ENCODE measurements at regions not wholly inside any gene's neighbourhood (a gene's known extent, or its start where the extent isn't known, plus 50 kb on each side); places are given as distances from the start of the nearest gene placed in this dataset.

- Histone ChIP-seq H3K36me3 (ENCODE audit: control insufficient read depth in 1 of 2, insufficient read depth in 2 of 2, low read depth in 1 of 2, low read length in 2 of 2) (no peaks in the 10 kb centered on the region), H3K4ac (ENCODE audit: low read depth in 1 of 2, low read length in 2 of 2) (no peak overlapping the region)
- WGBS, result no CpG with 5 or more reads among the region's 1 CpG
These were observed 193.5 kb upstream of the KIF2B start for GRCh38 chr17:53629188-53629587.

DNA sequence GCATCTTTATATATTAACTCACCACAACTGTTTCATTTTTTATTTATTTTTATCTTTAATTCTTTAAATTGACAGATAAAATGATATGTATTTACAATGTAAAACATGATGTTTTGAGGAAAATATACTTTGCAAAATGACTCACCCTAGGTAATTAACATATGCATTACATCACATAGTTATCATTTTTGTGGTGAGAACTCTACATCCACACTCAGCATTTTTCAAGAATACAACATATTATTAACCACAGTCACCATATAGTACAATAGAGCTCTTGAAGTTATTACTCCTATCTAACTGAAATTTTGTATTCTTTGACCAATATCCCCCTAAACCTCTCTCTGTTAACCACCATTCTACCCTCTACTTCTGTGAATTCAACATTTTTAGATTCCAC lies 194.7 kb upstream of the KIF2B start:
- Histone ChIP-seq H2AK5ac (ENCODE audit: low read length, severe bottlenecking) (no peak overlapping the region), H4K8ac (ENCODE audit: low read length) (no peak overlapping the region), H3K4me1 (ENCODE audit: control insufficient read depth, insufficient read depth, low read depth, low read length) (peaks cover 4% of the 10 kb centered on the region), H2AFZ (ENCODE audit: low read depth, low read length) (no peak overlapping the region), H2BK120ac (ENCODE audit: low read depth, low read length) (no peak overlapping the region), H2BK5ac (ENCODE audit: low read depth, low read length, poor library complexity, severe bottlenecking) (no peak overlapping the region), H3K23ac (ENCODE audit: low read length in 2 of 2) (no peak overlapping the region), H3K4ac (ENCODE audit: low read depth in 1 of 2, low read length in 2 of 2) (no peak overlapping the region), H2BK15ac (ENCODE audit: low read depth, poor library complexity, severe bottlenecking) (no peak overlapping the region), H3K27ac (ENCODE audit: low read length, poor library complexity, severe bottlenecking) (peak overlapping the region; percentile 49), H3K4me2 (ENCODE audit: low read length, poor library complexity, severe bottlenecking) (no peak overlapping the region), H4K91ac (ENCODE audit: low read length) (no peak overlapping the region), H3K79me1 (replicated peaks; ENCODE audit: low read length, poor library complexity, severe bottlenecking) (no peaks in the 10 kb centered on the region), H3K27me3 (ENCODE audit: control insufficient read depth in 1 of 2, insufficient read depth in 1 of 2, low read length in 2 of 2) (no peaks in the 10 kb centered on the region), H3K36me3 (ENCODE audit: control insufficient read depth in 1 of 2, insufficient read depth in 2 of 2, low read depth in 1 of 2, low read length in 2 of 2) (no peaks in the 10 kb centered on the region), H3K14ac (ENCODE audit: low read length in 2 of 2) (no peak overlapping the region), H3K9ac (ENCODE audit: low read length) (peak overlapping the region; percentile 67), H3K18ac (ENCODE audit: low read depth in 1 of 2, low read length in 2 of 2) (no peak overlapping the region), H3K4me3 (ENCODE audit: insufficient read depth in 1 of 2, low read depth in 1 of 2, low read length in 2 of 2) (no peak overlapping the region), H2BK12ac (ENCODE audit: low read length in 2 of 2) (no peak overlapping the region), H3K9me3 (ENCODE audit: control insufficient read depth, low read length) (no peaks in the 10 kb centered on the region)
- peak; percentile 30 for DNase-seq

More at GRCh38 chr17:53629188-53629587, 193.5 kb upstream of the KIF2B start:
- Histone ChIP-seq H3K4me2 (ENCODE audit: low read length, poor library complexity, severe bottlenecking) (no peak overlapping the region), H2BK12ac (ENCODE audit: low read length in 2 of 2) (no peak overlapping the region), H3K9me3 (ENCODE audit: control insufficient read depth, low read length) (no peaks in the 10 kb centered on the region), H4K91ac (ENCODE audit: low read length) (no peak overlapping the region), H2AFZ (ENCODE audit: low read depth, low read length) (no peak overlapping the region), H3K18ac (ENCODE audit: low read depth in 1 of 2, low read length in 2 of 2) (no peak overlapping the region), H3K14ac (ENCODE audit: low read length in 2 of 2) (no peak overlapping the region), H4K8ac (ENCODE audit: low read length) (no peak overlapping the region), H2BK5ac (ENCODE audit: low read depth, low read length, poor library complexity, severe bottlenecking) (no peak overlapping the region), H3K4me1 (ENCODE audit: control insufficient read depth, insufficient read depth, low read depth, low read length) (peaks cover 4% of the 10 kb centered on the region), H3K27me3 (ENCODE audit: control insufficient read depth in 1 of 2, insufficient read depth in 1 of 2, low read length in 2 of 2) (no peaks in the 10 kb centered on the region), H3K27ac (ENCODE audit: low read length, poor library complexity, severe bottlenecking) (no peak overlapping the region), H3K9ac (ENCODE audit: low read length) (no peak overlapping the region), H3K79me1 (replicated peaks; ENCODE audit: low read length, poor library complexity, severe bottlenecking) (no peaks in the 10 kb centered on the region), H2BK120ac (ENCODE audit: low read depth, low read length) (no peak overlapping the region), H2BK15ac (ENCODE audit: low read depth, poor library complexity, severe bottlenecking) (no peak overlapping the region), H3K23ac (ENCODE audit: low read length in 2 of 2) (no peak overlapping the region), H2AK5ac (ENCODE audit: low read length, severe bottlenecking) (peak overlapping the region; percentile 12), H3K4me3 (ENCODE audit: insufficient read depth in 1 of 2, low read depth in 1 of 2, low read length in 2 of 2) (no peak overlapping the region)
- DNase-seq, result no peak

- Histone ChIP-seq H4K91ac (ENCODE audit: low read length) (no peak overlapping the region), H3K4me2 (ENCODE audit: low read length, poor library complexity, severe bottlenecking) (no peak overlapping the region), H3K23ac (ENCODE audit: low read length in 2 of 2) (no peak overlapping the region), H3K18ac (ENCODE audit: low read depth in 1 of 2, low read length in 2 of 2) (no peak overlapping the region), H3K27ac (ENCODE audit: low read length, poor library complexity, severe bottlenecking) (peak overlapping the region; percentile 77), H2BK12ac (ENCODE audit: low read length in 2 of 2) (no peak overlapping the region), H3K27me3 (ENCODE audit: control insufficient read depth in 1 of 2, insufficient read depth in 1 of 2, low read length in 2 of 2) (no peaks in the 10 kb centered on the region), H3K4me1 (ENCODE audit: control insufficient read depth, insufficient read depth, low read depth, low read length) (peaks cover 4% of the 10 kb centered on the region), H2BK15ac (ENCODE audit: low read depth, poor library complexity, severe bottlenecking) (no peak overlapping the region), H3K9ac (ENCODE audit: low read length) (peak overlapping the region; percentile 67), H3K14ac (ENCODE audit: low read length in 2 of 2) (no peak overlapping the region), H2AFZ (ENCODE audit: low read depth, low read length) (no peak overlapping the region), H3K9me3 (ENCODE audit: control insufficient read depth, low read length) (no peaks in the 10 kb centered on the region), H3K36me3 (ENCODE audit: control insufficient read depth in 1 of 2, insufficient read depth in 2 of 2, low read depth in 1 of 2, low read length in 2 of 2) (no peaks in the 10 kb centered on the region), H2BK120ac (ENCODE audit: low read depth, low read length) (no peak overlapping the region), H4K8ac (ENCODE audit: low read length) (no peak overlapping the region), H2BK5ac (ENCODE audit: low read depth, low read length, poor library complexity, severe bottlenecking) (no peak overlapping the region), H2AK5ac (ENCODE audit: low read length, severe bottlenecking) (no peak overlapping the region), H3K4ac (ENCODE audit: low read depth in 1 of 2, low read length in 2 of 2) (no peak overlapping the region), H3K4me3 (ENCODE audit: insufficient read depth in 1 of 2, low read depth in 1 of 2, low read length in 2 of 2) (no peak overlapping the region), H3K79me1 (replicated peaks; ENCODE audit: low read length, poor library complexity, severe bottlenecking) (no peaks in the 10 kb centered on the region)
- peak; percentile 52 for DNase-seq
- no CpG with 5 or more reads among the region's 1 CpG for WGBS
These were observed 195.2 kb upstream of the KIF2B start for GRCh38 chr17:53627511-53627910.

- no peak overlapping the region for H2BK5ac ChIP-seq (ENCODE audit: low read depth, low read length, poor library complexity, severe bottlenecking)
- no peak overlapping the region for H4K91ac ChIP-seq (ENCODE audit: low read length)
- DNase-seq, result peak; percentile 72
- H3K4me1 ChIP-seq (ENCODE audit: control insufficient read depth, insufficient read depth, low read depth, low read length), result peaks cover 7% of the 10 kb centered on the region
- no peak overlapping the region for H3K14ac ChIP-seq (ENCODE audit: low read length in 2 of 2)
- H2BK120ac ChIP-seq (ENCODE audit: low read depth, low read length), result no peak overlapping the region
- no peak overlapping the region for H3K18ac ChIP-seq (ENCODE audit: low read depth in 1 of 2, low read length in 2 of 2)
- H2BK15ac ChIP-seq (ENCODE audit: low read depth, poor library complexity, severe bottlenecking), result no peak overlapping the region
- H3K23ac ChIP-seq (ENCODE audit: low read length in 2 of 2), result no peak overlapping the region
- no peak overlapping the region for H4K8ac ChIP-seq (ENCODE audit: low read length)
- no peaks in the 10 kb centered on the region for H3K27me3 ChIP-seq (ENCODE audit: control insufficient read depth in 1 of 2, insufficient read depth in 1 of 2, low read length in 2 of 2)
- H3K27ac ChIP-seq (ENCODE audit: low read length, poor library complexity, severe bottlenecking), result no peak overlapping the region
- H3K36me3 ChIP-seq (ENCODE audit: control insufficient read depth in 1 of 2, insufficient read depth in 2 of 2, low read depth in 1 of 2, low read length in 2 of 2), result no peaks in the 10 kb centered on the region
- H2AFZ ChIP-seq (ENCODE audit: low read depth, low read length), result no peak overlapping the region
- WGBS, result no CpG with 5 or more reads among the region's 1 CpG
- H3K9ac ChIP-seq (ENCODE audit: low read length), result no peak overlapping the region
- H2BK12ac ChIP-seq (ENCODE audit: low read length in 2 of 2), result no peak overlapping the region
- H2AK5ac ChIP-seq (ENCODE audit: low read length, severe bottlenecking), result no peak overlapping the region
- H3K9me3 ChIP-seq (ENCODE audit: control insufficient read depth, low read length), result no peaks in the 10 kb centered on the region
- H3K4ac ChIP-seq (ENCODE audit: low read depth in 1 of 2, low read length in 2 of 2), result no peak overlapping the region
- H3K4me3 ChIP-seq (ENCODE audit: insufficient read depth in 1 of 2, low read depth in 1 of 2, low read length in 2 of 2), result no peak overlapping the region
- no peak overlapping the region for H3K4me2 ChIP-seq (ENCODE audit: low read length, poor library complexity, severe bottlenecking)
- H3K79me1 ChIP-seq (replicated peaks; ENCODE audit: low read length, poor library complexity, severe bottlenecking), result no peaks in the 10 kb centered on the region
These were observed 196.4 kb upstream of the KIF2B start for GRCh38 chr17:53626286-53626685.

All from mesenchymal stem cell (in vitro differentiated cells and primary cell).